HEK293 (cell line): ENCODE measurements at regions not wholly inside any gene's neighbourhood (a gene's known extent, or its start where the extent isn't known, plus 50 kb on each side); places are given as distances from the start of the nearest gene placed in this dataset.

ENCODE experiments used
- CTCF ChIP-seq: fragments of 450-650 bp; formaldehyde crosslinking; IDR thresholded peaks from 2 replicates; pipeline ENCODE4 v1.5.1; 2016; ENCODE audit warnings: missing biosample characterization, missing genetic modification characterization
- GLIS2 ChIP-seq: fragments of 450-650 bp; formaldehyde crosslinking; IDR thresholded peaks from 2 replicates; pipeline ENCODE4 v1.5.1; 2016; ENCODE audit warnings: missing biosample characterization, missing genetic modification characterization

GRCh38 chr7:146004805-146005204, 111.8 kb upstream of the CNTNAP2 start:
- TF ChIP-seq CTCF (tag by site-specific recombination), result no peak
- no peak for TF ChIP-seq GLIS2 (tag by site-specific recombination)
